Embryonic facial prominence (tissue), 1 donor: ENCODE measurements at regions not wholly inside any gene's neighbourhood (a gene's known extent, or its start where the extent isn't known, plus 50 kb on each side); places are given as distances from the start of the nearest gene placed in this dataset.
"Not testable (repeated sequence)": the region's sequence is repeated elsewhere in the genome, so short reads cannot be mapped to it uniquely, and the experiment has no call there.

Source experiments
- DNase-seq: peaks from one replicate; pipeline ENCODE4 v3.0.0-alpha.2; 2016; ENCODE audit errors: extremely low spot score

GRCh38 chr4:45482346-45482745, 641.5 kb downstream of the GABRG1 start:
- no peak for DNase-seq

- no peak for DNase-seq
Observed at GRCh38 chr4:45477311-45477733, 646.5 kb downstream of the GABRG1 start.

- no peak for DNase-seq
Observed at GRCh38 chr4:45475548-45475947, 648.3 kb downstream of the GABRG1 start.

GRCh38 chr4:45472490-45472889, 651.4 kb downstream of the GABRG1 start:
- no peak for DNase-seq

GRCh38 chr4:45471335-45471734, 652.5 kb downstream of the GABRG1 start:
- no peak for DNase-seq

- DNase-seq: no peak
Observed at GRCh38 chr4:45467157-45467556, 656.7 kb downstream of the GABRG1 start.

GRCh38 chr4:45460157-45460556, 663.7 kb downstream of the GABRG1 start:
- DNase-seq: not testable (repeated sequence)

- no peak for DNase-seq
Observed at GRCh38 chr4:45455217-45455616, 668.6 kb downstream of the GABRG1 start.

GRCh38 chr4:45453258-45453853, 670.5 kb downstream of the GABRG1 start:
- peak; percentile 59 for DNase-seq

GRCh38 chr4:45442466-45442865, 681.4 kb downstream of the GABRG1 start:
- no peak for DNase-seq

- no peak for DNase-seq
Observed at GRCh38 chr4:45438047-45438446, 685.8 kb downstream of the GABRG1 start.

GRCh38 chr4:45437381-45437780, 686.5 kb downstream of the GABRG1 start:
- no peak for DNase-seq

- no peak for DNase-seq
Observed at GRCh38 chr4:45425135-45425534, 698.7 kb downstream of the GABRG1 start.

- no peak for DNase-seq
Observed at GRCh38 chr4:45423896-45424295, 697.5 kb upstream of the GNPDA2 start.

- DNase-seq: not testable (repeated sequence)
Observed at GRCh38 chr4:45420091-45420674, 693.8 kb upstream of the GNPDA2 start.

GRCh38 chr4:45410701-45411210, 684.4 kb upstream of the GNPDA2 start:
- no peak for DNase-seq

GRCh38 chr4:45409536-45409935, 683.2 kb upstream of the GNPDA2 start:
- no peak for DNase-seq

GRCh38 chr4:45408996-45409395, 682.6 kb upstream of the GNPDA2 start:
- DNase-seq: no peak

GRCh38 chr4:45399116-45399515, 672.8 kb upstream of the GNPDA2 start:
- DNase-seq: no peak

GRCh38 chr4:45385306-45385705, 659.0 kb upstream of the GNPDA2 start:
- DNase-seq: no peak

GRCh38 chr4:45370408-45370807, 644.1 kb upstream of the GNPDA2 start:
- no peak for DNase-seq

- no peak for DNase-seq
Observed at GRCh38 chr4:45368832-45369231, 642.5 kb upstream of the GNPDA2 start.

- DNase-seq: no peak
Observed at GRCh38 chr4:45363931-45364330, 637.6 kb upstream of the GNPDA2 start.
